NCI-H2227 (cell line): ENCODE measurements at regions not wholly inside any gene's neighbourhood (a gene's known extent, or its start where the extent isn't known, plus 50 kb on each side); places are given as distances from the start of the nearest gene placed in this dataset.
A peak's percentile ranks its signal among the peaks of the same experiment; 100 is the strongest.

Source experiments
- DNase-seq: peaks from one replicate; lab custom pipeline; 2025; ENCODE audit not compliant: unreplicated experiment; lab: John Stamatoyannopoulos, UW

DNA sequence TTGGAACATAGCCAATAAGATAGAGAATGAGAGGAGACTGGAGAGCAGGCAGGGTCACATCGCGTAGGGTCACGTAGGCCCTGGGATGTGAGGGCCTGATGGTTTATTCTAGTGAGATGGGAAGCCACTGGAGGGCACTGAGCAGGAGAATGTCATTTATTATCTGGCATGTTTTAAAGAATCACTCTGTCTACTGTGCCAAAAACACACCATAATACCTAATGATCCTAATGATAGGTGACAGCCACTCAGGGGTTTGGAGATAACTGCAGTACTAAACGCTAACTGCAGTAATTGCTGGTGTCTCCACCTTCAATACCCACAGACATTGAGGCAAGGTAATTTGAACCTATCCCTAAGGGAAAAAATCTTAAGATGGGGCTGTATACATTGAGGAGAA is 185.4 kb downstream of the TTLL7 start:
- DNase-seq = peak; percentile 44

DNA sequence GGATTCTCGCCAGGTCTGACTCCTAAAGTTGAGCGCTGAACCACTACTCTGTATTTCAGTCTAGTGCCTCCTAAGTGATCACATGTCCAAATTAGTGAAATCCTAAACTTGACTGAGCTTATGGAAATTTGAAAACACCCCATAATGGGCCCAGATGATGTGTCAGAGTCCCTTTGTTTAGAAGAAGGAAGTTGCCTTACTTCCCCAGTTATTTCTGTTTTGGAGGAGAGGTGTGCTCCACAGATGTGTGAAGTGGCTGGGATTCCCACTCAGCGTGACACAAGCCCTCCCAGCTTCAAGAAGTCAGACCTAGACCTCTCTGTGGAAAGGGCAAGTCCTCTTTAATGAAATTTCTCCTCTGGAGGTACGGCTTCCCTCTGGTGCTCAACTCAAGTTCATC is 188.8 kb downstream of the TTLL7 start:
- no peak for DNase-seq

DNA sequence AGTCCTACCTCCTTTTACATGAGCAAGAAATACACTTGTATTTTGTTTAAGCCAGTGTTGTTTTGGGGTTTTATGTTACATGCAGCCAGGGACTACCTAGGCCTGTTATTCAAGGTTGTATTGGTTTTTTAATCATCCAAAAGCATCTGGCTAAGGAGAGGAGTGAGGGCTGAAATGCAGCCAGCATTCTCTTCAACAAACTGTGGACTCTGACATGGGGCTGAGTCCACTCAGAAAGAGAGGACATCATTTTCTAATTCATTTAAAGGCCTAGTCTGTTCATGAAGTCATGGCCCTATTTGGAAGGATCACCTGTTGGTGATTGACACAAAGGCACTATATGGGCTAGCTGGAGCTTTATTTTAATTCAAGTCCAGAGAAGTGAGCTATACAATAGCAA is 190.4 kb downstream of the TTLL7 start:
- DNase-seq = no peak

DNA sequence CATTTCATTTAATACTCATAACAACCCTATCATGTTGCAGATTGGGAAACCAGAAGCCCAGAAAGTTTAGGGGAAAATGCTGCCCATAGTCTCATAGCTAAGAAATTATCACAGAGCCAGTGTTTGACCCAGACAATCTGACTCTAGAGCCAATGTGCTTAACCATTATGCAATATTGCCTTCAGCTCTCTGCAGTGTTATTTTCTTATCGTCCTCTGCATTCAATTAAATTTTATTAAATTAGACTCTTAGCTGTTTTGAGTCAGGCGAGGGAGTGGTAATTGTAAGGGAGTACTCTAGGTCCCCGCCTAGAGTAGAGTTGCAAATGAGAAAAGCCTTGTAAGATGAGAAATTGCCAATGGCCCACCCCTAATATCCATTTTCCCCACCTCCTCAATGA is 191.1 kb downstream of the TTLL7 start:
- DNase-seq = no peak

DNA sequence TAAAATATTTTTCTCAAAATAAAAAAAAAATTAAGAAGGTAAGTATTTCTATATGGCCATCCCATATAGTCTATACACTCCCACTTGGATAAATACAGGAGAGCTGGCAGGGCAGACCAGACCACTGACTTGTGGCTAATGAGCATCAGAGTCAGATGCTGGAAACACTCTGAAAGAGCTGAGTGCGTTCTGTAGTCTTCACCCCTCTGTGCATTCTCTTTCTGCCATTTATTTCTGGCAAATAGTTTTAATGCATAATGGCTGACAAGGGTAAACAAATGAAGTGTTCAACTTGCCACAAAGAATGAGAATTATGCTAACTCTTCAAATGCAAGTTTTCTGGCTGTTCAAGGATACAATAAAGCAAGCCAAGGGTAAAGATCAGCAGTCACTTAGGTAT is 191.7 kb downstream of the TTLL7 start:
- no peak for DNase-seq

DNA sequence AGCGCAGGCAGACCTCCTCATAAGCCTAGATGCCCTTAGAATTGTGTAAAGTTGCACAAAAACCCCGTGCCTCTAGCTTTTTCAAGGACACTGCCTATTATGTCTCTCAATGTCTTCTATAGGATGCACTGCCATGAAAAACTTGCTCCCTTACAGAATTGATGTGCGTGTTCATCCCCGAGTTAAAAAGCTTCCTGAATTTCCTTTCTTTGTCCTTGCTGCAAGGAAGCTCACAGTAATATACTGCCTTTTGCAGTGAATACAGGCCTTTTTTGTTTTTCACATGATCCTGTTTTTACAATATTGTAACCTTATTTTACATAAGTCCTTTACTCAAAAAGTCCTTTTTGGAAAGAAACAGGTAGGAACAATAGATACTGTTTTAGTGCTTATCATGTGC is 193.0 kb downstream of the TTLL7 start:
- DNase-seq = no peak

DNA sequence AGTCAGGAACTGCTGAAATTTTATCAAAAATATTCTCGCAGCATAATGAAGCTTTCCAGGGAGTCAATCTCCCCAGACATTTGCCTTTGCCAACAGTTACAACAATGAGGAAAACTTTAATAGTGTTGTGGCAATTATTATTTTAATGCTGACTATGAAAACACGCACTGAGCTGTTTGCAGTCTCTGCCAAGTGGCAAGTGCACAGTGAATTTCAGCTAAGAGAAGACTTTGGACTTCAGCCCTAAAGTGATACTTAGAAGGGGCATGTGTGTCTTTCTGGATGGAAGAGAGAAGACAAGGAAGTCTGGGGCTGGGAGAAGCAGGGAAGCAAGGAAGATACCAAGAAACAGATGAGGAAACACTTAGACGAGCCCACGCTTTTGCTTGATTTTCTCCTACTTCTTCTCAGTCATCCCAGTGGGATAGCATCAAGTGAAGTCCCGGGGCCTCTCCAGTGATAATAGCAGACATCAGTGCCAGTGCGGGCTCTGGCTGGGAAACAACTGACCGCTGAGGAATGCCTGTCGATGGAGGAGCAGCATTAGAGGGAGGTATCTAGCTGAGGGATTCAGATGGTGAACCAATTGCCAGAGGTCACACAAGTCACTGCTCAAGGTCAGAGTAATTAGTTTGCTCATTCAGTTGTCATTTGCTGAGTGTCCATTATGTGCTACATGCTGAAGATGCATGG is 196.3 kb downstream of the TTLL7 start:
- DNase-seq = no peak

DNA sequence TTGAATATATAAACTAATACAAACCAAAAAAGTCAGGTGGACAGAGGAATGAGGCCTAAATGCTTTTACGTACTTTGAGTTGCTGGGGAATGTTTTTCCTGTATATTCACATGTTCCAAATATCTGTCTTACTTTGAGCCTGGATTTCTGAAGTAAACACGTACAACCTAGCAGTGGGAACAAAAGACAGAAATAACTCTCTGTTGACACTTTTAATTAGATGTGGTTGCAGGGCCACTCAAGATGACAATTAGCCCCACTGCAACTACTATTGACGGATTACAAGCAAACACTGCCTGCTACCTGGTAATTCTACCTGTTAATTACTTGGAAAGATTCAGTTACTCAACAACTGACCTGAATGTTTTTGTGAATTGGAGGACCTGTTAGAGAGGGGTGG is 196.9 kb downstream of the TTLL7 start:
- no peak for DNase-seq

DNA sequence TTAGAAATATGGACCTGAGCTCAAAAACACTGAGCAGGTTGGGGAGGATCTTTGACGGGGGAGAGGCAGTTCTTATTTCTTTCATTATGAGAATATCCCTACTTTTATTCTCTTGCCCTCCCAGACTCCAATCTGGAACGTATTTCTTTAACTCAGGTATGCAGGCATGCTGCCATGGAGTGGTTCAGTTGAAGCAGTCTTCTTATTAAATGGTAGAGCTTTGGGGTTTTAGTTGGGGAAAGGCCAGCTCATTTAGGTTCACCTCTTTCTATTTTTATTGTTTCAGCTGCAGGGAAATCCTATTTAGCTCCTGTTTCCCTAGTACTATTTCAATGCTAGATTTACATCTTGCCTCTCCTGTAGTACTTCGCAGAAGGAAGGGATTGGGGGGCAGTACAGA is 198.9 kb downstream of the TTLL7 start:
- DNase-seq = no peak

DNA sequence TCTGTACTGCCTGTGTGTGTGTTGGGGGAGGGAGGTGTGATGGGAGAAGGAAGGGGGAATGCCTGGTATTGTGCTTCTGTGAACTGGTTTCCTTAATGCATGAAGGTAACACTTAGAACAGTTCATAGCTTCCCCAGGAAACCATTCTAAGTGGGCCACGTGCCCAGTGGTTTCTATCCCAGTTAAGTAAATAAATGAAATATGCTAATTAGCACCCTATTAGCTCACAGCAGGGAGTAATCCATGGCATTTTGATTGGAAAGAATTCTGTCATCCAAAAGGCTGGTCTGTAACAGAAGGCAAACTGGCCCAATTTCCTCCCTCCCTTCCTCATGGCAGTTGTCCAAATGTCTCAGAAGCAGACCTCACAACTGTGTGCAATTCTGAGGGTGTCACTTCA is 199.3 kb downstream of the TTLL7 start:
- DNase-seq = no peak

DNA sequence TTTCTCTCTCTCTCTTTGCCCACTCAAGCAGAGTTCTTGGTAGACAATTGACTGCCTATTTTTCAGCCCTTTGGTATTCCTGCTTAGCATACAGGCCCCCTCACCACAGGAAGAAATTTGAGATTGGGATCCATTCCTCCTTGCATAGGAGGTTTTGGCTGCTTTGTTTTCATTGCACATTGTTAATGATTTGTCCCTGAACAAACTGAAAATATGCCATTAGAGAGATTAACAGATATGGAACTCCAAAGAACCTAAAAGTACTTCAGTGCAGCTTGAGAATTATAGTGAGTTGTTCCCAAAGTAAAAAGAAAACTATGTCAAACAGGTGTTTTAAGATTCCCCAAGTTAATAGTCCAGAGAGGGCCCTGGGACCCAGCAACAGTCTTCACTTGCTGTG is 200.0 kb downstream of the TTLL7 start:
- DNase-seq = no peak

DNA sequence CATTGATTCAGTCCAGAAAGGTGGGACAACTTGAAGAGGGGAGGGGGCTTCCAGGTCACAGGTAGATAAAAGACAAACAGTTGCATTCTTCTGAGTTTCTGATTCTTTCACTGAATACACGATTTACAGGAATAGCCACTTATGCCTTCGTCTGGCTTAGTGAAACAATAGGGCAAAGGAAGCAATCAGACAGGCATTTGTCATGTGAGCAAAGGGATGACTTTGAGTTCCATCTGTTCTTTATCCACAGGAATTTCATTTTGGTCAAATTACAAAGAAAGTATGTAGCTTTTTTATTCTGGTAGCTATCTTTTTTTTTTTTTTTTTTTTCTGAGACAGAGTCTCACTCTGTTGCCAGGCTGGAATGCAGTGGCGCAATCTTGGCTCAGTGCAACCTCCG is 202.5 kb downstream of the TTLL7 start:
- no peak for DNase-seq

DNA sequence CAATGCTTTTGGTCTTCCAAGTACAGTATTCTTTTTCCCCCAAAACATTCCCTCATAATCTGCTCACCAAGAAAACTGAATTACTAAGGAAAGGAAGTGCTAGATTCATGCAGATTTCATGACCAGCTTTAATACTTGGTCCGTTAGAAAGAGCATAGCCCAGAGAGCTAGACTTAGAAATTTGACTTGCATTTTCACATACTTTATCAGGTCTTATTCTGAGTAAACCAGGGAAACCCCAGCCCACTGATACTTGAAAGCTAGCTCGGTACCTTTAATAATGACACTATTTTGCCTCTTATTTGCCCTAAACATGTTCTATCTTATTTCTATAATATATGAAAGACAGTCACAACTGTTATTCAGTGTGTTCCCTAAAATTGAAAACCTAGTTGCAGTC is 204.5 kb downstream of the TTLL7 start:
- DNase-seq = no peak

DNA sequence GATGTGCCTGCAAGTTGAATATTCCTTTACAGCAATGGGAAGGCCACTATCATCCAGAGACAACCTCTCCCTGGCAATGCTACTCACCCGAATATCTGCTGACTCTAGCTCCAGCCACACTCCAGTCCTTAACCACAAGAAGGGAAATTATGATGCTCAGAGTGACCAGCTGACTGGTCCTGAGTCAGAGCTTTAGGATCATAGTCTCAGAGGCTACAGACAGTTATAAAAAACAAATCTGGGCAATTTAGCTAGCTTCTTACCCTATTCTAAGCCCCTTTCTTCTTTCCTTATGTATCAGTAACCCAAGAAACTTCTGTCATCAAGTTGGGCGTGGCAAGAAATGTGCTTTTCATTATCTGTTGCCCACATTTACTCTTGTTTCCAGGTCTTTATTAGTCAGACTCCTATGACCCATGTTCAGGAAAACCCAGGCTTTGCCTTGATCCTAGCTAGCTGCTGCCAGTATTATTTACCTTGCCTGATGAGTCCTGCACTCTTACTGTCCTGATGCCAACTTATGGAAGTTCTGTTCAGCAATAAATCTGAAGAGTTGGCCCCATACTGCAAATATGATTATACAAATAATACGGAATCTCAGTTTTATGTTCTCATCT is 207.0 kb downstream of the TTLL7 start:
- no peak for DNase-seq

DNA sequence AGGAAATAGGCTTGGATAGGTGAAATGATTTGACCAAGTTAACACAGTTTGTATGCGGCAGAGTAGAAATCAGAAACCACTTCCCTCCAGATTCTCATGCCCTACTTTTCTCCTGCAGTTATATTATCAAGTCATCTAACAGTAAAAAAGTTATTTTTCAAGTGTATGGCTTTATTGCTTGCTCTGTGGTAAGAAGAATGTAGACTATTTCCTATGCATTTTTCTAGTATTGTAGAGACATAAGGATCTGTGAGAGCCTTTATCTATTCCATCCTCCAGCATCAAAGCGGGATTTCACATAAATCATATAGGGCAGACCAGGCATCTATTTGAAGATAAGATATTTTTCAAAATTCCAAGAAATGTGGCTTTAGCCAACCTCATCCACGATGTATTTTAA is 208.5 kb downstream of the TTLL7 start:
- DNase-seq = no peak

DNA sequence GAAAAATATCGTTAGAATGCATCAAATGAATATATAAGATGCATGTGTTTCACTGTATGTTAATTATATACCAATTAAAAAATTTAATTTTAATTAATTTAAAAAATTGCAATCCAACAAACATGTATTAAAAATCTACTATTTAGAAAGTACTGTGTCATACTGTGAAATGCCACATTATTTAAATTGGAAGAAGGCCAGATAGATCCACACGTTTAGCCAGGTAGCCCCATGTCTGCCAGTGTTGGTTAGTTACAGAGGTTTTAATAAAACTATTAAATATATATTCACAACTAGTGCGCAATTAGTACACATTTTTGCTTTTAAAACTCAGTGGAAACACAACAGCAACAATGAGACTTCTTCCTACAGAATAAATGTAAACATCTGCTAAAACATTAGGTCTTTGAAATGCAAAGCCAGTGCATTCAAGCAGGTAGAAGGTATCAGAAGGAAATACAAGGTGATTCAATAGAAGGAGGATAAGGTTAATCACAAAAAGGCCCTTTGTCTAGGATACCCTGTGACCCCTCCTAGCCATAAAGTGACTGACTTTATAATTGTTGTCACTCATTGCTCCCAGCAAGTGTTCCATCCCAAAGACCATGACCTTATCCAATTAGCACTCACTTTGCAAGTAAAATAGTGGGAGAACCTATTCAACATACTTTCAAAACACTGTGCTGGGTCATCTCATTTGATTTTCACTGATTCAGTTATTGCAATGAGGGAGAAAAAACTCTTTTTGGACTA is 211.5 kb downstream of the TTLL7 start:
- no peak for DNase-seq

DNA sequence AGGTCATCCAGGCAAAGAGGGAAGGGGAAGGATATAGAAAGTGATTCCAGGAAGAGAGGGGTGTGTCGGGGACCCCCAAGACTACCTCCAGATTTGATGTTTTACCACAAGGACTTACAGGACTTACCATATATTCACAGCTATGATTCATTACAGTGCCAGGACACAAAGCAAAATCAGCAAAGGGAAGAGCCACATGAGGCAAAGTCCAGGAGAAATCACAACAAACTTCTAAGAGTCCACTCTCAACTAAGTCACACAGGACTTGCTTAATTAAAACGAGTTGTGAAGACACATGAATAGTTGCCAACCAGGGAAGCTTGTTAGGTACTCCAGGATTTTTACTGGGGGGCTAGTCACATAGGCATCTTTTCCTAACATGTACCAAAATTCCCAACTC is 217.3 kb downstream of the TTLL7 start:
- DNase-seq = no peak

DNA sequence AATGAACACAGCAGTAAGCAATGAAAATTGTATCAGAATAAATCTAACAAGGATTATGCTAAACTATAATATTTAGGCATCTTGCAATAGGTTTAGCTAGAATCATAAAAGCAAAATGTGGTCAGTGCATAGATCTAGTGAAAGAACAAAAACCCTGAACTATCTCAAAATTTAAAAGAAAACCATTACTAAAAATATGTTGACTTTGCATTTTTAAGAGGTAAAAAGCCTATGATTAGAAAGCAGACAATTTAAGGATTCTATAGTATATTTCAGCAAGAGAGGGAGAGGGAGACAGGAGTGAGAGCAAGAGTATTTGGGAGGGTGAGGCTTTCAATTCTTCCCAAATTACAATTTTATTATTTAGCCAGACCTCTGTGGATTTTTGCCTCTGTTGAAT is 219.4 kb downstream of the TTLL7 start:
- no peak for DNase-seq

DNA sequence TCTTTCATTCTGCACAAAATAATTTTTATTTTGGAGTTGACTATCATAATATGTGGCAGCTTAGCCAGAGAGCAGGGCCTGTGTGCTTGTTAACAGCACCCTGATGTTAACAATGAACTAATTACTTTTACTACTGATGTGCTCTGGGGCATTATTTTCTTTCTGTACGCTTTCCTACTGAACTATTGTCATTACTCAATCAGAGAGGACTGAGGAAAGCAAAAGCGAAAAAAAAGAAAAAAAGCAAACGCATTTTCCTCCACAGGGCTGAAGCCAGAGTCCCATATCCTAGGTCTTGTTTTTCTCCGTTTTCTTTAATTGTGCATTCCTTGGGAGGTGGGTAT is 221.2 kb downstream of the TTLL7 start:
- DNase-seq = no peak

DNA sequence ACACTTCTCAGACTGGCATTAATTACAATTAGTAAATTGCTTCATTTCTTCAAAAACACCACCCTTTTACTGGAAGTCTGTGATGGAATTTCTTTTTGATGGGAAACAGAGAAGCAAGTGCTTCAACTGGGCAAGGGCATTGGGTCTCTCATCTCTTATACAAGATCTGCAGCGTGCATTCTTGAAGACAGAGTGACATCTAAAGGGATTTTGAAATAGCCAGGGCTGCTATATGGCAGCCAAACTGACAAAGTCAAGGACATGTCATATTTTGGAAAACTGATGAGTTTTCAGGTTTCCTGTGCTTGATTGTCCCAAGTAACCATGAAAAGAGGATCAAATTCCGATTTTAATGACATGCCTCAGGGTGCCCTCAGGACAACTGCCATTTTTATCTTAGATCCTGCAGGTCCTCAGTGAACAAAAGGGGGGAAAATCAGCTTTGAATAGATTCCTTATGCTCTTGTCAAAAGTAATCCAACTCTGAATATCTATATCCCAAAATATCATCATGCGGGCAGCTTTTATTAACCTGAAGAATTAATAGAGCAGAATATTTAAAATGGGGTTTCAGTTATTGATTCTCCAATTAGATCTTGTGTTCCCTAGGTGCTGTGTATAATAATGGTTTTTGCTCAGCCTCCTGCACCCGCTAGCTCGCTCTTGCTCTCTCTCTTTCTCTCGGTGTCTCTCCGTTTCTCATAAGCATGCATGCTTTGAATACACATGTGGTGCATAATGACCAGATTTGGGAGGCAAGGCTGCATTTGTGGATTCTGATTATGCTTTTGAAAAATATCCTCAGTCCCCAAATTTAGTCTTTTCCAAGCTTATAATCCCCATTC is 221.8 kb downstream of the TTLL7 start:
- no peak for DNase-seq

DNA sequence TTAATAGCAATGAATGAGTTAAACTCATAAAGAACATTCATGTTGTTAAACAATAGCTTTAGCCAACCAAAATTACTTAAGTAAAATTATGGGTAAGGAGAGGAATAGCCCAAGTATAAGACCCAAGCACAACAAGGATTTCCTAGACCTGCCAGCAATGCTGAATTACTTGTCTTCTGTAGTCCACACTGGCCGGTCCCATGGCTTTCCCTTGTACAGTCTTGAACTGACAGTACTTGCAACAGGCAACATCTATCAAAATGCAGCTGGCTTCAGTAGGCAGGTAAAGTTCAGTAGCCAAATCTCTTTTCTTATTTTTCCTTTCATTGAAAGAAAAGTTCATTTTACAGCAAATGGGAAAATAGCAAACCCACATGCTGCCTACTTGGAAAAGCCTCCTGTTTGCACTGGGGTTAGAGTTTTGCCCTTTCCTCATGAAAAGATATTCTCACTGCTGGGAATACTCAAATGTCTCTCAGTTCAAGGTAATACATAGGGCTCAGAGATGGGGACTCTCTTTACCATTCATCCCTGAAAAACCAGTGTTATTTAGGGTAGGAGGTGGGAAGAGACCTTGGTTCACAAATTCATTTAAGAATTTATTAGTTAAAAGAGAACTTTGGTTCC is 222.8 kb downstream of the TTLL7 start:
- DNase-seq = no peak
